Immature natural killer cell (primary cell): ENCODE measurements at regions not wholly inside any gene's neighbourhood (a gene's known extent, or its start where the extent isn't known, plus 50 kb on each side); places are given as distances from the start of the nearest gene placed in this dataset.

Experiments
- DNase-seq, 3 donors: peaks; one replicate each; pipeline ENCODE4 v3.0.0; 2022; ENCODE audit warnings: mixed read lengths in 1 of 3
- H3K27ac Mint-ChIP-seq, 6 donors: one replicate each; pipeline ENCODE4 v1.8.0; 2020; ENCODE audit warnings: mixed read lengths in 6 of 6, mild to moderate bottlenecking in 5 of 6, inconsistent platforms in 4 of 6, moderate library complexity in 3 of 6
- H3K27me3 Mint-ChIP-seq, 3 donors: one replicate each; pipeline ENCODE4 v1.8.0; 2020 to 2021; ENCODE audit warnings: low read depth in 3 of 3, mild to moderate bottlenecking in 3 of 3, mixed read lengths in 3 of 3, moderate library complexity in 3 of 3, inconsistent platforms in 1 of 3
- H3K36me3 Mint-ChIP-seq, 3 donors: one replicate each; pipeline ENCODE4 v1.8.0; 2020; ENCODE audit warnings: mixed read lengths in 3 of 3, inconsistent platforms in 2 of 3, mild to moderate bottlenecking in 2 of 3
- H3K4me1 Mint-ChIP-seq, 2 donors: one replicate each; pipeline ENCODE4 v1.8.0; 2020; ENCODE audit warnings: inconsistent platforms in 2 of 2, mild to moderate bottlenecking in 2 of 2, mixed read lengths in 2 of 2, moderate library complexity in 1 of 2
- H3K4me3 Mint-ChIP-seq, 5 donors: one replicate each; pipeline ENCODE4 v1.8.0; 2020; ENCODE audit warnings: mild to moderate bottlenecking in 5 of 5, mixed read lengths in 5 of 5, inconsistent platforms in 3 of 5, moderate library complexity in 3 of 5
- H3K9me3 Mint-ChIP-seq, 6 donors: one replicate each; pipeline ENCODE4 v1.8.0; 2020; ENCODE audit warnings: mild to moderate bottlenecking in 6 of 6, mixed read lengths in 6 of 6, inconsistent platforms in 4 of 6, moderate library complexity in 3 of 6

- H3K36me3 Mint-ChIP-seq = peaks cover 15 to 26% (median 16%) of the 10 kb centered on the region in 3 donors
- H3K4me3 Mint-ChIP-seq = no peak overlapping the region
- H3K4me1 Mint-ChIP-seq = peaks cover 0 to 2% of the 10 kb centered on the region in 2 donors
- H3K27me3 Mint-ChIP-seq = no peaks in the 10 kb centered on the region
- no peaks in the 10 kb centered on the region for H3K9me3 Mint-ChIP-seq
- no peak for DNase-seq
- no peak overlapping the region for H3K27ac Mint-ChIP-seq
Measured at GRCh38 chr4:123083646-123084045, 161.2 kb upstream of the NUDT6 start.

GRCh38 chr4:123088501-123088900 lies 166.1 kb upstream of the NUDT6 start:
- H3K4me3 Mint-ChIP-seq = no peak overlapping the region
- DNase-seq = no peak
- H3K27ac Mint-ChIP-seq = no peak overlapping the region
- no peaks in the 10 kb centered on the region for H3K27me3 Mint-ChIP-seq
- H3K9me3 Mint-ChIP-seq = peaks cover 0 to 3% (median 0%) of the 10 kb centered on the region in 6 donors
- peaks cover 15 to 48% (median 31%) of the 10 kb centered on the region in 3 donors for H3K36me3 Mint-ChIP-seq
- H3K4me1 Mint-ChIP-seq = peaks cover 0 to 1% of the 10 kb centered on the region in 2 donors

- Mint-ChIP-seq H3K4me3 (no peak overlapping the region), H3K9me3 (peaks cover 0 to 3% (median 0%) of the 10 kb centered on the region in 6 donors), H3K27me3 (no peaks in the 10 kb centered on the region), H3K27ac (no peak overlapping the region), H3K36me3 (peaks cover 15 to 50% (median 31%) of the 10 kb centered on the region in 3 donors), H3K4me1 (no peaks in the 10 kb centered on the region)
- no peak for DNase-seq
Measured at GRCh38 chr4:123090886-123091285, 168.5 kb upstream of the NUDT6 start.

- H3K4me1 Mint-ChIP-seq = no peaks in the 10 kb centered on the region
- H3K27me3 Mint-ChIP-seq = no peaks in the 10 kb centered on the region
- H3K36me3 Mint-ChIP-seq = peaks cover 15 to 43% (median 23%) of the 10 kb centered on the region in 3 donors
- peaks cover 0 to 3% (median 0%) of the 10 kb centered on the region in 6 donors for H3K9me3 Mint-ChIP-seq
- no peak for DNase-seq
- H3K4me3 Mint-ChIP-seq = no peak overlapping the region
- no peak overlapping the region for H3K27ac Mint-ChIP-seq
Measured at GRCh38 chr4:123092586-123092985, 170.2 kb upstream of the NUDT6 start.

GRCh38 chr4:123093236-123093635 lies 170.8 kb upstream of the NUDT6 start:
- H3K27ac Mint-ChIP-seq = no peak overlapping the region
- no peaks in the 10 kb centered on the region for H3K4me1 Mint-ChIP-seq
- H3K27me3 Mint-ChIP-seq = no peaks in the 10 kb centered on the region
- no peak overlapping the region for H3K4me3 Mint-ChIP-seq
- peaks cover 15 to 36% (median 23%) of the 10 kb centered on the region in 3 donors for H3K36me3 Mint-ChIP-seq
- H3K9me3 Mint-ChIP-seq = peaks cover 0 to 3% (median 0%) of the 10 kb centered on the region in 6 donors
- no peak for DNase-seq

GRCh38 chr4:123096038-123096437 lies 173.6 kb upstream of the NUDT6 start:
- H3K4me1 Mint-ChIP-seq = no peaks in the 10 kb centered on the region
- no peak overlapping the region for H3K27ac Mint-ChIP-seq
- no peak overlapping the region for H3K4me3 Mint-ChIP-seq
- peaks cover 0 to 2% (median 0%) of the 10 kb centered on the region in 6 donors for H3K9me3 Mint-ChIP-seq
- no peak for DNase-seq
- peaks cover 4 to 25% (median 12%) of the 10 kb centered on the region in 3 donors for H3K36me3 Mint-ChIP-seq
- no peaks in the 10 kb centered on the region for H3K27me3 Mint-ChIP-seq

GRCh38 chr4:123102897-123103471 lies 180.6 kb upstream of the NUDT6 start:
- peak; percentile 12 to 38 (median 28) for DNase-seq
- H3K4me1 Mint-ChIP-seq = no peaks in the 10 kb centered on the region
- H3K4me3 Mint-ChIP-seq = no peak overlapping the region

GRCh38 chr4:123104310-123105025 lies 182.1 kb upstream of the NUDT6 start:
- Mint-ChIP-seq H3K36me3 (peaks cover 0 to 4% (median 0%) of the 10 kb centered on the region in 3 donors), H3K9me3 (no peaks in the 10 kb centered on the region), H3K27ac (no peak overlapping the region), H3K4me1 (no peaks in the 10 kb centered on the region), H3K27me3 (no peaks in the 10 kb centered on the region), H3K4me3 (no peak overlapping the region)
- no peak for DNase-seq

More at GRCh38 chr4:123102897-123103471, 180.6 kb upstream of the NUDT6 start:
- no peaks in the 10 kb centered on the region for H3K9me3 Mint-ChIP-seq
- no peak overlapping the region for H3K27ac Mint-ChIP-seq
- no peaks in the 10 kb centered on the region for H3K27me3 Mint-ChIP-seq
- peaks cover 0 to 4% (median 0%) of the 10 kb centered on the region in 3 donors for H3K36me3 Mint-ChIP-seq

- no peak for DNase-seq
- Mint-ChIP-seq H3K9me3 (no peaks in the 10 kb centered on the region), H3K36me3 (peaks cover 0 to 4% (median 0%) of the 10 kb centered on the region in 3 donors), H3K4me3 (no peak overlapping the region), H3K4me1 (no peaks in the 10 kb centered on the region), H3K27ac (no peak overlapping the region), H3K27me3 (no peaks in the 10 kb centered on the region)
Measured at GRCh38 chr4:123105026-123105420, 182.6 kb upstream of the NUDT6 start.

- Mint-ChIP-seq H3K4me1 (no peaks in the 10 kb centered on the region), H3K36me3 (peaks cover 0 to 4% (median 0%) of the 10 kb centered on the region in 3 donors), H3K27me3 (no peaks in the 10 kb centered on the region), H3K9me3 (no peaks in the 10 kb centered on the region), H3K27ac (no peak overlapping the region), H3K4me3 (no peak overlapping the region)
- DNase-seq = no peak
Measured at GRCh38 chr4:123106747-123107146, 184.3 kb upstream of the NUDT6 start.

- no peak overlapping the region for H3K4me3 Mint-ChIP-seq
- no peak for DNase-seq
- no peak overlapping the region for H3K27ac Mint-ChIP-seq
- peaks cover 0 to 4% (median 0%) of the 10 kb centered on the region in 3 donors for H3K36me3 Mint-ChIP-seq
- no peaks in the 10 kb centered on the region for H3K27me3 Mint-ChIP-seq
- H3K9me3 Mint-ChIP-seq = no peaks in the 10 kb centered on the region
- no peaks in the 10 kb centered on the region for H3K4me1 Mint-ChIP-seq
Measured at GRCh38 chr4:123107444-123108252, 185.3 kb upstream of the NUDT6 start.

- peaks cover 0 to 2% (median 0%) of the 10 kb centered on the region in 6 donors for H3K9me3 Mint-ChIP-seq
- no peaks in the 10 kb centered on the region for H3K4me1 Mint-ChIP-seq
- no peak for DNase-seq
- H3K36me3 Mint-ChIP-seq = peaks cover 0 to 8% (median 0%) of the 10 kb centered on the region in 3 donors
- no peak overlapping the region for H3K4me3 Mint-ChIP-seq
- no peak overlapping the region for H3K27ac Mint-ChIP-seq
- no peaks in the 10 kb centered on the region for H3K27me3 Mint-ChIP-seq
Measured at GRCh38 chr4:123109139-123109538, 186.7 kb upstream of the NUDT6 start.

GRCh38 chr4:123110147-123110546 lies 187.8 kb upstream of the NUDT6 start:
- DNase-seq = no peak
- H3K36me3 Mint-ChIP-seq = peaks cover 0 to 8% (median 0%) of the 10 kb centered on the region in 3 donors
- H3K4me3 Mint-ChIP-seq = no peak overlapping the region
- H3K27ac Mint-ChIP-seq = no peak overlapping the region
- H3K9me3 Mint-ChIP-seq = peaks cover 0 to 2% (median 0%) of the 10 kb centered on the region in 6 donors
- H3K4me1 Mint-ChIP-seq = no peaks in the 10 kb centered on the region
- H3K27me3 Mint-ChIP-seq = no peaks in the 10 kb centered on the region

- no peak for DNase-seq
- Mint-ChIP-seq H3K9me3 (peaks cover 0 to 2% (median 0%) of the 10 kb centered on the region in 6 donors), H3K27ac (no peak overlapping the region), H3K27me3 (no peaks in the 10 kb centered on the region), H3K36me3 (peaks cover 0 to 8% (median 0%) of the 10 kb centered on the region in 3 donors), H3K4me1 (no peaks in the 10 kb centered on the region), H3K4me3 (no peak overlapping the region)
Measured at GRCh38 chr4:123110685-123111084, 188.3 kb upstream of the NUDT6 start.
